Stimulated activated CD8-positive, alpha-beta memory T cell treated with anti-CD3 and anti-CD28 coated beads, Interleukin-15, amount 100 ng/mL, for 24 hours (primary cell): ENCODE measurements at regions not wholly inside any gene's neighbourhood (a gene's known extent, or its start where the extent isn't known, plus 50 kb on each side); places are given as distances from the start of the nearest gene placed in this dataset.
"Not testable (repeated sequence)": the region's sequence is repeated elsewhere in the genome, so short reads cannot be mapped to it uniquely, and the experiment has no call there.

ENCODE experiments used
- DNase-seq: peaks from one replicate; pipeline ENCODE4 v3.0.0-alpha.2; 2020; ENCODE audit warnings: low read depth

- DNase-seq, result no peak
Observed at GRCh38 chr3:170814822-170815221, 55.2 kb downstream of the RPL22L1 start.

- no peak for DNase-seq
Observed at GRCh38 chr3:170813266-170813665, 56.7 kb downstream of the RPL22L1 start.

GRCh38 chr3:170811928-170812591 is 57.9 kb downstream of the RPL22L1 start:
- DNase-seq, result peak; percentile 7

GRCh38 chr3:170811515-170811914 is 58.5 kb downstream of the RPL22L1 start:
- no peak for DNase-seq

GRCh38 chr3:170809975-170810357 is 60.0 kb downstream of the RPL22L1 start:
- DNase-seq, result no peak

- no peak for DNase-seq
Observed at GRCh38 chr3:170809007-170809974, 60.7 kb downstream of the RPL22L1 start.

GRCh38 chr3:170808041-170808440 is 62.0 kb downstream of the RPL22L1 start:
- DNase-seq, result no peak

- DNase-seq, result no peak
Observed at GRCh38 chr3:170806676-170807075, 63.3 kb downstream of the RPL22L1 start.

- DNase-seq, result no peak
Observed at GRCh38 chr3:170806141-170806540, 63.9 kb downstream of the RPL22L1 start.

- not testable (repeated sequence) for DNase-seq
Observed at GRCh38 chr3:170805296-170805695, 64.7 kb downstream of the RPL22L1 start.

GRCh38 chr3:170804634-170805033 is 65.4 kb downstream of the RPL22L1 start:
- not testable (repeated sequence) for DNase-seq

- no peak for DNase-seq
Observed at GRCh38 chr3:170804078-170804477, 65.9 kb downstream of the RPL22L1 start.

GRCh38 chr3:170802164-170803151 is 67.5 kb downstream of the RPL22L1 start:
- no peak for DNase-seq

GRCh38 chr3:170801597-170801996 is 68.4 kb downstream of the RPL22L1 start:
- no peak for DNase-seq

GRCh38 chr3:170800275-170800674 is 69.7 kb downstream of the RPL22L1 start:
- DNase-seq, result not testable (repeated sequence)

GRCh38 chr3:170799009-170799408 is 71.0 kb downstream of the RPL22L1 start:
- no peak for DNase-seq

GRCh38 chr3:170797685-170798084 is 72.3 kb downstream of the RPL22L1 start:
- DNase-seq, result no peak

GRCh38 chr3:170792471-170792870 is 77.5 kb downstream of the RPL22L1 start:
- DNase-seq, result no peak

GRCh38 chr3:170790647-170791046 is 79.3 kb downstream of the RPL22L1 start:
- no peak for DNase-seq

- DNase-seq, result no peak
Observed at GRCh38 chr3:170787464-170787863, 82.5 kb downstream of the RPL22L1 start.

GRCh38 chr3:170785454-170785853 is 84.5 kb downstream of the RPL22L1 start:
- DNase-seq, result no peak

- DNase-seq, result no peak
Observed at GRCh38 chr3:170784406-170784805, 85.6 kb downstream of the RPL22L1 start.
